ENCODE measurements at regions not wholly inside any gene's neighbourhood (a gene's known extent, or its start where the extent isn't known, plus 50 kb on each side); places are given as distances from the start of the nearest gene placed in this dataset.

- no peak for DNase-seq (ENCODE audit: low read depth)
- no peak for TF ChIP-seq CTCF (IDR thresholded peaks at IDR 0.05; ENCODE audit: insufficient read depth, low read depth, low read length, missing control alignments)
- H3K4me3 ChIP-seq (ENCODE audit: low read depth, low read length), result no peak overlapping the region
Measured at GRCh38 chr6:104162036-104162669, 697.6 kb downstream of the HACE1 start.

GRCh38 chr6:104159045-104159618, 700.6 kb downstream of the HACE1 start:
- DNase-seq (ENCODE audit: low read depth), result no peak
- TF ChIP-seq CTCF (IDR thresholded peaks at IDR 0.05; ENCODE audit: insufficient read depth, low read depth, low read length, missing control alignments), result no peak

GRCh38 chr6:104143757-104144156, 716.0 kb downstream of the HACE1 start:
- no peak for TF ChIP-seq CTCF (IDR thresholded peaks at IDR 0.05; ENCODE audit: insufficient read depth, low read depth, low read length, missing control alignments)
- no peak for DNase-seq (ENCODE audit: low read depth)
- no peak overlapping the region for H3K4me3 ChIP-seq (ENCODE audit: low read depth, low read length)

More at GRCh38 chr6:104159045-104159618, 700.6 kb downstream of the HACE1 start:
- no peak overlapping the region for H3K4me3 ChIP-seq (ENCODE audit: low read depth, low read length)

- DNase-seq (ENCODE audit: low read depth), result no peak
- no peak overlapping the region for H3K4me3 ChIP-seq (ENCODE audit: low read depth, low read length)
- no peak for TF ChIP-seq CTCF (IDR thresholded peaks at IDR 0.05; ENCODE audit: insufficient read depth, low read depth, low read length, missing control alignments)
Measured at GRCh38 chr6:104134876-104135275, 724.8 kb downstream of the HACE1 start.

GRCh38 chr6:104130343-104130742, 729.4 kb downstream of the HACE1 start:
- DNase-seq (ENCODE audit: low read depth), result no peak
- no peak overlapping the region for H3K4me3 ChIP-seq (ENCODE audit: low read depth, low read length)
- TF ChIP-seq CTCF (IDR thresholded peaks at IDR 0.05; ENCODE audit: insufficient read depth, low read depth, low read length, missing control alignments), result no peak

DNA sequence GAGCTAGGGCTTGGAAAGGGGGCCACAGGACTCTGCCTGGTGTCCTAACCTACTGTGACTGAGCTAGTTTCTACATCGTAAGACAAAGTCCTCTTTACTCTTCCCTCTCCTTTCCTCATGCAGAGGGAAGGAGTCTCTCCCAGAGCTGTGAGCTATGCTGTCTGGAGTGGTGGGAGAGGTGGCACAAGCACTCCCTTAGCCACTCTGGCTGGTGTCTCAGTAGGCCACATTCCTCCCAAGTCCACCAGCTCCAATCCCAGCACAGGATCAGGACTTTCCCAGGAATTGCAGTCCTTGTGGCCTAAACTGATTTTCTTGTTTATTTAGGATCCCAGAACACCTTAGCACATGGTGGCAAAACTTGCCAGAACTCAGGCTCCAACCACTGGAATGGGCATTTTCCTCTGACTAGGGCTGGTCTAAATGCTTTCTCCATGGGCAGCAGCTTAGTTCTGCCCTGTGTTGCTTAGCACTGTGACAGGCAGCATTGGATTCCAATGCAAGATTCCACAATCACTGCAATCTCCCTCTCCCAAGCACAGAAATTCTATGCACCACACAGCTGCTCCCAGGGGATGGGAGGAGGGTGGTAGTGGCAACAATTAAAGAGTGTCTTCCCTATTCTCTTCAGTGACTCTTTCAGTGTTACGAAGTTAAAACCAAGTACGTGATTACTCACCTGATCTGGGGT, 733.3 kb downstream of the HACE1 start:
- H3K4me3 ChIP-seq (ENCODE audit: low read depth, low read length), result no peak overlapping the region
- no peak for TF ChIP-seq CTCF (IDR thresholded peaks at IDR 0.05; ENCODE audit: insufficient read depth, low read depth, low read length, missing control alignments)
- no peak for DNase-seq (ENCODE audit: low read depth)
